Stimulated activated CD8-positive, alpha-beta memory T cell treated with anti-CD3 and anti-CD28 coated beads, Interleukin-15, amount 100 ng/mL, for 24 hours (primary cell): ENCODE measurements at regions not wholly inside any gene's neighbourhood (a gene's known extent, or its start where the extent isn't known, plus 50 kb on each side); places are given as distances from the start of the nearest gene placed in this dataset.

Experiments used
- DNase-seq: peaks from one replicate; pipeline ENCODE4 v3.0.0-alpha.2; 2020; ENCODE audit warnings: low read depth

DNA sequence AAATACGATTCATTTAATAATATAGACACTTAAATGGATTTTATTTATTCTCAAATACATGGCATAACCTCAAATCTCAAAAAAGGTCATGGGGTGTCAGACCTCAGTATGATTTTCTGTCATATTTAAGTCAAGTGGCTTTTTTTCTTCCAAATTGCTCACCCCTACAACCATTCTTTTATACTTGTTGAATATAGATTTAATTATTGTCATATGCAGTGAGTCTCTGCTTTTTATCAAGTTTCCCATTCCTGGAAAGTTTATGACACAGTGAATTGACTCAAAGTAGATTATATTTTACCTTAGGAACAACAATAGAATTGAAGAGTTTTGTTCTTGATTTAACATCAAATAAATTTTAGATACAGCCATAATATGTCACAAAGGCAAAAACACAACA lies 59.5 kb upstream of the IRF2BP2 start:
- DNase-seq = no peak

DNA sequence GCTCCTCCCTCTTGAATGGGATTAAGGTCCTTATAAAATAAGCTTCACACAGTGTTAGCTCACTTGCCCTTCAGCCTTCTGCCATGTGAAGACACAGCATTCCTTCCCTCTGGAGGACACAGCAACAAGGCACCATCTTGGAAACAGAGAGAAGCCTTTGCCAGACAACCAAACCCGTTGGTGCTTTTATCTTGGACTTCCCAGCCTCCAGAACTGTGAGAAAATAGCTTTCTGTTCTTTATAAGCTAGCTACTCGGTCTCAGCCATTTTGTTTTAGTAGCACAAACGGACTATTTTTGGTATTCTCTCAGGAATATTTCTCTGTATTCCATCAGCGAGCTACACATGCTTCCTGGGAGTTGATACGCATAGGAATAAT lies 58.6 kb upstream of the IRF2BP2 start:
- DNase-seq = no peak

DNA sequence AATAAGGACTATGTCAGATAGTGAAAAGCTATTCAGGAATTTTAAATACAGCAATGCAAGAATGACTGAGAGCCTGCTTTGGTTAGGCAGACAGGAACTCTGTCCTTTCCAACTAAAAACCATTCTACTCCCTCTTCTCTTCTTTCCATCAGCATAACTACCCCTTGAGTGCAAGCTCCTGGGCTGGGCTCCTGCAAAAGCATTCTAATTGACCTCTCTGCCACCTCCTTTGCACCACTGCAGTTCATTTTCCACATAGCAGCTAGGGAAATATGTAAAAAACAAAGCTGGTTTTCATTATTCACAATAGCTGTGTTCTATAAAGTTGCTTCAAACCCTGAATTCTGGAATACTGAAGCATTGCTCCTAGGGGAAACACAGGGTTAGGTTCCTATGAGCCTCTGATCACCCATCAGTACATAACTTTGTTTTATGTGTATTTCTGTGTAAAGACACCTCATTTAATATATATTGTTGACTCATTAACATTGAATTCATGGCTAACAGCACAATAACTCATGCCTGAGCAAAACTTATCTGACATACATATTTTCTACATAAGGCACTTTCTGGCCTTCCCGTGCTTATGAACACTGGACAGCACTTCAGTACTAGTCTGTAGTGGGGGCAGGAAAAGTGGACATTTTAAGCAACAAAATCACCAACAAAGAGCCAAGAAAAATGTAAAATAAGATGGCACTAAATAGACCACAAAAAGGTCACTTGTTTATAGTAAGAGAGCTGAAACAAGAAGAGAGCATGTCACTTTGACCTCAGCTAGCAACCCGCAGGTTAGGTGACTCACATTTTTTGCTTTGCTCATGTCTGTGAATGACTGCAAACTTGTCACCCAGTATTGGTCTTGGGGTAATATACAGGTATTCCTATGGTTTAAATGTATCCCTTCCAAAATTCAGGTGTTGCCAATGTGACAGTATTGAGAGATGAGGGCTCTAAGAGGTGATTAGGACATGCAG lies 57.9 kb upstream of the IRF2BP2 start:
- DNase-seq = no peak

DNA sequence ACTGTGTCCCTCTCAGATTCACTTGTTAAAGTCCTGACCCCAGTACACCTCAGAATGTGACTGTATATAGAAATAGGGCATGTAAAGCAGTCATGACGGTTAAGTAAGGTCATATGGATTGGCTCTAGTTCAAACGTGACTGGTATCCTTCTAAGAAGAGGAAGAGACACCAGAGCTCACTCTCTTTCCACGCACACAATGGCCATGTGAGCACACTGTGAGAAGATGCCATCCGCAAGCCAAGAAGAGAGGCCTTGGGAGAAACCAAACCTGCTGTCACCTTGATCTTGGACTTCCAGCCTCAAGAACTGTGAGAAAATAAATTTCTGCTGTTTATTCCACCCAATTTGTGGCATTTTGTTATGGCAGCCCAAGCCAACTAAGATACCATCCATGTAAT lies 56.8 kb upstream of the IRF2BP2 start:
- no peak for DNase-seq

DNA sequence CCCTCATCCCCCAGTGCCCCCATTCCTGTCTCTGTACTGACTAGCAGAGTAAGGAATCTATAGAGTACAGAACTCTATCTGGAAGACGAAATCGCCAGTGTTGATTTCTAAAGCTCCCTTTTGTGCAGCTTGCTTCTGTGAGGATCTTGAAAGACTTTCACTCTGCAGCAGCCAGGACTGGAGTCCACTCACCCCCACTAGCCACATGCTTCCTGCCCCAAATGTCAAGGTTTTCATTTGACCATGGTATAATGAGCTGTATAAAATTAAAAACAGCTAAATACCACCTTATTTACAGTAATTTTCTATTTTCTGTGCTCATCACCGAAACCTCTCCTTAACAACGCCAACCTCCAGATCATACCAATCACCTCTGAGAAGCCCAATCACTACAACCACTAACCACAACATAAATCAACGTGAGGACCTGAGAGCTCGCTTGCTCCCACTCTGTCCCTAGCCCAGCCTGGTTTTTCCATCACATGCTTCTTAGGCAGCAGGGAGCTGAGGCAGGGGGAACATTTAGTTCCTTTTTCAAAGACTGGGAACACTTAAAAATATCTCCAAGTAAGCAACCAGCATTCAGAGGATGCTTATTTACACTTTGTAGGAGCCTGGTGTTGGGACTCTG lies 56.1 kb upstream of the IRF2BP2 start:
- DNase-seq = no peak

DNA sequence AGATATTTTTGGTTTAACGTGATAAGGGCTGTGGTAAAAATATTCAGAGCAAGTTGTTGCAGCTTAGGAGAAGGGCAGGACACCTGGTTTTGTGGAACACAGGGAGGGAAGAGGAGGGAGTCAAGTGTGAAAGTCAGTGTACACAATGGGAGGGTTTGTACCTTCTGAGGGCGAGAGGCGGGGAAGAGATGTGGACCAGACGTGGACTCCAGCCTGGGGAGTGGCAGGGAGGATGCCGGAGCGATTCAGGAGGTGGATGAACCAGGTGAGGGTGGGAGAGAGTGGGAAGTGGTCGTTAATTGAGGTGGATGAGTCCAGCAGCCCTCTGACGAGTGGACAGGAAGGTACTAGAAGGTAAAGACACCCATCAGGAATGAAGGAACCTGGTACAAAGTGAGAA lies 52.2 kb upstream of the IRF2BP2 start:
- no peak for DNase-seq

DNA sequence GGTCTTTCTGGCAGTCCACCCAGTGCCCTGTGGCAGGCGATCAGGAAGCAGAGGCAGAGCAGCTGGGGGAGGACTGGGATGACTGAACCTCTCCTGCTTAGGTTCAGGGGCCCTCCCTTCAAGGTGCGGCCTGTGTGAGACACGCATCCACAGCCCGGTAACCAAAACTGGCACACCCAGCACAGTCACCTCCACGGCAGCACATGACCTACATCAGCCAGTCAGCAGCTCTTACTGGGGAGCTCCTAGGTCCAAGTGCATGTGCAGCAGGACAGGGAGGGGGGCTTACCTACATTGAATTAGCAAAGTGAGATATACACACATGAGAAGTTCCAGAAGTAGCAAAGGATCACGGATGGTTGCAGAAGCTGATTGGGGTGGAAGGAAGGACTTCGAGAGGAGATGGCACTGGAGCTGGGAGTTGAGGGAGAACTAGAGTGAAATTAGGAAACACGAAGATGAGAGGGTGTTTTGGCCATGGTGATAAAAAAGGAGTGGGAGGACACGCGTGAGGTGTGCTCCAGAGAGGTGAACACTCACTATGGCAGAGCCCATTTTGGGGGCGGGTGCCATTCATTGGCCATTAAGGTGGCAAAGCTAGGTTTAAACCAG lies 51.4 kb upstream of the IRF2BP2 start:
- no peak for DNase-seq

DNA sequence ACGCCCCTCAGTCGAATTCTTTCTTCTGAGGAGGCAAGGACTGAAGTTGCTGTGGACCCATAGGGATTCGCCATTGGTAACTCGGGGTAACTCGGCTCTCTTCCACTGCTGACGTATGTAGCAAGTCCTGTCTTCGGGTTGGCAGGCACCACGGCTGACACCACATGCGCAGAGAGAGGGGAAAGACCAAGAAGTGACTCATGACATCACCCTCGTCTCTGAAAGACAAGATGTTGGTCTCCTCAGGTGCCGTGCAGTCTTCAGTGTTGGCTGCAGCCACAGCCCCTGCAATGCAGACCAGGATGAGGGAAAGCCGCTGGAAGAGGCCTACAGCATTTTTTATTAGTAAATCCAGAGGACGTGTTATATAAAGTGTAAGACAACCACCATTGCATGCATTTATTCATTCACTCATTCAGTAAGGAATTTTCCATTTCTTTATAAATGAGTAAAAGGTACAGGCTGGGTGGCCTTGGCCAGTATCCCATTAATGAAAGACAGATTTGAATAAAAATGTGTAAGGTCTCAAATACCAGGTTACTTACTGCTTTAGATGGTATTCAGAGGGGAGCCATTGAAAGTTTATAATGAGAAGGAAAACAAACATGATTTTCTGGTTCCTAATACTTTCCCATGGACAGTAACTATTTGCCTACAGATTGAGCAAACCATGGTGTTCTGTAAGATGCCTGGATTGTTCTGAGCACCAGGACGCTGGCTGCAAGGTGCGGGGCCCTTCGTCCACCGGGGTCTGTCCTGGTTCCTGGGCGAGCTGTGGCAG lies 50.7 kb upstream of the IRF2BP2 start:
- no peak for DNase-seq
